ENCODE measurements at regions not wholly inside any gene's neighbourhood (a gene's known extent, or its start where the extent isn't known, plus 50 kb on each side); places are given as distances from the start of the nearest gene placed in this dataset.

DNA sequence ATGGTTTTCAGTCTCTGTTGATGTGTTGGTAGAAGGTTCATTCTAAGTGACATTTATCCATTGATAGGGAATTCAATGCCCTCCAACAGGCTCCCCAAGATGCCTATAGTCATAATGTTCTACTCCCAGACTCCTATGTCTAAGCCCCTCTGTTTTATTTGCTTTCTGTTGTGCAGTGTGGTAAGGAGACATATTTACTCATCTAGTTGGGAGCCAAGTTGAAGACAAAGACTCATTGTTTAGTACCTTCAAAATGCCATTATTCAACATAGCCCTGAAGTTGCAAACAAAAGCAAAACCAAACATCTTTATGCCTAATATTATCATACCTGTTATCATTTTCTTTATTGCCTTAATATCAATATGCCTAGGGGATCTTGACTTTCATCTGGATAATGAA is 302.1 kb downstream of the RMST start:
- Mint-ChIP-seq H3K9me3 (peaks cover 6% of the 10 kb centered on the region), H3K36me3 (ENCODE audit: low read depth) (no peaks in the 10 kb centered on the region), H3K4me1 (ENCODE audit: low read depth) (no peaks in the 10 kb centered on the region), H3K4me3 (no peak overlapping the region), H3K27ac (no peak overlapping the region), H3K27me3 (ENCODE audit: low read depth) (no peaks in the 10 kb centered on the region)
- intact Hi-C loops (cut with micrococcal nuclease): no loop called here
- CTCF ChIA-PET: no interaction called here
- DNase-seq: no peak

- Mint-ChIP-seq H3K4me1 (ENCODE audit: low read depth) (no peaks in the 10 kb centered on the region), H3K9me3 (peaks cover 1% of the 10 kb centered on the region), H3K27me3 (ENCODE audit: low read depth) (no peaks in the 10 kb centered on the region), H3K27ac (no peak overlapping the region), H3K36me3 (ENCODE audit: low read depth) (no peaks in the 10 kb centered on the region), H3K4me3 (no peak overlapping the region)
- DNase-seq: no peak
- CTCF ChIA-PET: no interaction called here
- intact Hi-C loops (cut with micrococcal nuclease): no loop called here
These were observed 304.7 kb downstream of the RMST start for GRCh38 chr12:97767347-97767746.

- CTCF ChIA-PET: no interaction called here
- Mint-ChIP-seq H3K27me3 (ENCODE audit: low read depth) (no peaks in the 10 kb centered on the region), H3K36me3 (ENCODE audit: low read depth) (no peaks in the 10 kb centered on the region), H3K4me3 (no peak overlapping the region), H3K4me1 (ENCODE audit: low read depth) (no peaks in the 10 kb centered on the region), H3K9me3 (peaks cover 5% of the 10 kb centered on the region), H3K27ac (no peak overlapping the region)
- no peak for DNase-seq
- intact Hi-C loops (cut with micrococcal nuclease): no loop called here
These were observed 315.5 kb downstream of the RMST start for GRCh38 chr12:97778111-97778510.

DNA sequence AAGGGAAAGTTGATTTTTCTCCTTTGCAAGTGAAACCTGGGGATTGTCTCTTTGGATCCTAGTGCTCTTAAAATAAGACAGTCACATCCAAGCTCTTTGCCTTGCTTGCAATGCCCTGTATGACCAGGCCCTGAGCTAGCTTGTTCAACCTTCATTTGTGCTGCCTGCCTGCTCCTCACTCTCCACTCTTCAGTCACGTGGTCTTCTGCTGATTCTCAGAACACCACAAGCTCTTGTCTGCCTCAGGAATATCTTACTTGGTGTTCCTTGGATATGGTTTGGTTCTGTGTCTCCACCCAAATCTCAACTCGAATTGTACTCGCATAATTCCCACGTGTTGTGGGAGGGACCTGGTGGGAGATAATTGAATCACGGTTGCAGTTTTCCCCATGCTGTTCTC is 318.7 kb downstream of the RMST start:
- Mint-ChIP-seq H3K27ac (peak overlapping the region; percentile 35), H3K4me3 (no peak overlapping the region), H3K27me3 (ENCODE audit: low read depth) (no peaks in the 10 kb centered on the region), H3K36me3 (ENCODE audit: low read depth) (no peaks in the 10 kb centered on the region), H3K9me3 (peaks cover 5% of the 10 kb centered on the region), H3K4me1 (ENCODE audit: low read depth) (no peaks in the 10 kb centered on the region)
- CTCF ChIA-PET: no interaction called here
- DNase-seq: no peak
- intact Hi-C loops (cut with micrococcal nuclease): no loop called here

DNA sequence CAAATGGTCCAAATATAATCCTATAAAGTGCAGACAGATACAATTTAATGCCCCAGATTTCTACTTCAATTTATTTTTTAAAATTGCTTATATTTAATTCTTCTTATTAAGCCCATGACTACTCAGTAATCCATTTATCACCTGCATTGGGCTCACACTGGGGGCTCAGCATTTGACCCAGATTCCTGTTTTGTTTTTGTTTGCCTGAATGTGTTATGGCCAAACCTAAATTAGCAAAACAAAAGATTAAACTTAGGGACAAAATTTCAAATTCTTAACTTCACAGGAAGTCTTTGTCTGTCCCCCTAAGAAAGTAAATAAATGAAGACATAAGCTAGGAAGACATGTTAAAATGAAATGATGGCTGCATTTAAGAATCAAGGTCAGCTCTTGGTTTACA is 322.3 kb downstream of the RMST start:
- intact Hi-C loops (cut with micrococcal nuclease): no loop called here
- H3K4me3 Mint-ChIP-seq: no peak overlapping the region

DNA sequence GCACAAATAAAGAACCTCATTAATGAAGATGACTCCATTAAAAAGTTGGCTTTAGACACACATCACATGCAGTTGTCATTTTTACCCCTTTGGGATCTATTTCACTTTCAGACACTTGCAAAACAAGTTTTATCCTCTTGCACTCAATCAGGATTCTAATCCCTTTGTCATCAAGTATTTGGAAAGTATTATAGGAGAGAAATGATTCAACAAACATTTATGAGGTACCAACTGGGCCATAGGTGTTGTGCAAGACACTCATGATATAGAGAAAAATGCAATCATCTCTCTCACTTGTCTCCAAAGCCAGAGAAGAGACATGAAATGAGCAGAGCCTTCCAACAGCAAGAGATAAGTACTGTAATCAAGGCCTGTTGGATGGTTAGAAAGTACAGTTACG is 327.7 kb downstream of the RMST start:
- H3K9me3 Mint-ChIP-seq: peaks cover 9% of the 10 kb centered on the region
- DNase-seq: no peak
- no peaks in the 10 kb centered on the region for H3K36me3 Mint-ChIP-seq (ENCODE audit: low read depth)
- H3K4me1 Mint-ChIP-seq (ENCODE audit: low read depth): no peaks in the 10 kb centered on the region
- CTCF ChIA-PET: no interaction called here
- H3K27me3 Mint-ChIP-seq (ENCODE audit: low read depth): no peaks in the 10 kb centered on the region
- intact Hi-C loops (cut with micrococcal nuclease): no loop called here
- no peak overlapping the region for H3K27ac Mint-ChIP-seq
- no peak overlapping the region for H3K4me3 Mint-ChIP-seq

More for the DNA sequence above, 322.3 kb downstream of the RMST start:
- no peaks in the 10 kb centered on the region for H3K36me3 Mint-ChIP-seq (ENCODE audit: low read depth)
- no peaks in the 10 kb centered on the region for H3K27me3 Mint-ChIP-seq (ENCODE audit: low read depth)
- CTCF ChIA-PET: no interaction called here
- H3K4me1 Mint-ChIP-seq (ENCODE audit: low read depth): no peaks in the 10 kb centered on the region
- no peak for DNase-seq
- no peak overlapping the region for H3K27ac Mint-ChIP-seq
- peaks cover 4% of the 10 kb centered on the region for H3K9me3 Mint-ChIP-seq

DNA sequence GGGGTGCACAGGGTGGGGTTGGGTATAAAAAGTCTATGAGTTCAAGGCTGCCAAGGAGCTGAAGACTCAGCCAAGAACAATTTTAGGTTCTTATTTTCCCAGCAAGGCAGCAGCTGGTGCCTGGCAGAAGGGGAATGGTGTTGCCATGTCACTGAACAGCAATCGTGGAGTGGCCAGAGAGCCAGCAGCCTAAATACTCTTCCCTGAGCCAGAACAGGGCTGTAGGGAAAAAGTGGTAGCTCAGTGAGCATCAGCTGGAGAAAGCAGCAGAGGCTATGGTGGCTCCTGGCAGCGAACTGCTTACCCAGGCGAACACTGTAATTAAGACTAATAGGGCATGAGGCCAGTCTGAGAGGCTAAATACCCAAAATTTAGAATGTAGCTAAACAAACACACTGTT is 334.9 kb downstream of the RMST start:
- Mint-ChIP-seq H3K27ac (no peak overlapping the region), H3K4me3 (no peak overlapping the region), H3K4me1 (ENCODE audit: low read depth) (no peaks in the 10 kb centered on the region), H3K36me3 (ENCODE audit: low read depth) (no peaks in the 10 kb centered on the region), H3K27me3 (ENCODE audit: low read depth) (no peaks in the 10 kb centered on the region), H3K9me3 (peaks cover 6% of the 10 kb centered on the region)
- DNase-seq: no peak
- CTCF ChIA-PET: no interaction called here
- intact Hi-C loops (cut with micrococcal nuclease): no loop called here

DNA sequence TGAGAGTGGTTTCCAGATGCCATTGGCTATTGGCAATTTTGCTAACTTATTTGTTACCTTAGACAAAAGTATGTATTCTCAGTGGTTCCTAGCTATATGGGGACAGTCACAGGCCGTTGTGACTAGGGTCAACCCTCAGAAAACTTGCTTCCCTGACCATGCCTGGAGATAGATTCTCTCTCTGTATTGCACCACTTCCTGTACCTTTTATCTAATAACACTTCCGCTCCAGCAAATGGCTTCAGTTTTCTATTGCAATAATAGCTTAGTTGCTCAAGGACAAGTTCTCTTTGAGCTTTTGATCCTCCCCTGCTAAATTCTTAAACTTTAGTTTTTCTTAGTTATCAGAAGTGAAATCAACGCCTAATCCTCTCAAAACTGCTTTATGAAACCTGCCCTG is 338.0 kb downstream of the RMST start:
- no peak for DNase-seq
- intact Hi-C loops (cut with micrococcal nuclease): no loop called here
- H3K4me3 Mint-ChIP-seq: no peak overlapping the region
- CTCF ChIA-PET: no interaction called here
- H3K27me3 Mint-ChIP-seq (ENCODE audit: low read depth): no peaks in the 10 kb centered on the region
- no peaks in the 10 kb centered on the region for H3K36me3 Mint-ChIP-seq (ENCODE audit: low read depth)
- no peak overlapping the region for H3K27ac Mint-ChIP-seq
- peaks cover 3% of the 10 kb centered on the region for H3K9me3 Mint-ChIP-seq
- H3K4me1 Mint-ChIP-seq (ENCODE audit: low read depth): no peaks in the 10 kb centered on the region

GRCh38 chr12:97801471-97802059 is 339.0 kb downstream of the RMST start:
- no peak overlapping the region for H3K27ac Mint-ChIP-seq
- peaks cover under 1% of the 10 kb centered on the region for H3K9me3 Mint-ChIP-seq
- intact Hi-C loops (cut with micrococcal nuclease): no loop called here
- CTCF ChIA-PET: no interaction called here
- no peaks in the 10 kb centered on the region for H3K4me1 Mint-ChIP-seq (ENCODE audit: low read depth)
- no peak for DNase-seq
- H3K27me3 Mint-ChIP-seq (ENCODE audit: low read depth): no peaks in the 10 kb centered on the region
- H3K36me3 Mint-ChIP-seq (ENCODE audit: low read depth): no peaks in the 10 kb centered on the region
- no peak overlapping the region for H3K4me3 Mint-ChIP-seq

DNA sequence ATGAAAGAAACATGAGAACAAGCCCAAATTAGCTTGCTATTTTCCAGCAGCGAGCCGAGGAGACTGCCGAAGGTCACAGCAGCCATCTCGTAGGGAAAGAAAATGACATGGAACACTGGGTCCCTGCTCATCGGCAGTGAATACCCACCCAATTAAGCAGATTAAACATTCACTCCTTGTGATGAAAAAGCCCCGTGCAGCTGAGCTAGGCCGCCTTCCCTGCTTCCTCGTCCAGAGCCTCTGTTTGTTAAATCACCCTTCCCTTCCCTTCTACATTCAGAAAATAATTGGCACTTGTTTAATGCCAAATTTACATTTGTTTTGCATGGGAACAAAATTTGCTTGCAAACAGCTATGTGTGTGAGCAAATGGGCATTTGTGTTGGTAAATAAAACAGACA is 342.5 kb downstream of the RMST start:
- intact Hi-C loops (cut with micrococcal nuclease): no loop called here
- H3K27me3 Mint-ChIP-seq (ENCODE audit: low read depth): no peaks in the 10 kb centered on the region

DNA sequence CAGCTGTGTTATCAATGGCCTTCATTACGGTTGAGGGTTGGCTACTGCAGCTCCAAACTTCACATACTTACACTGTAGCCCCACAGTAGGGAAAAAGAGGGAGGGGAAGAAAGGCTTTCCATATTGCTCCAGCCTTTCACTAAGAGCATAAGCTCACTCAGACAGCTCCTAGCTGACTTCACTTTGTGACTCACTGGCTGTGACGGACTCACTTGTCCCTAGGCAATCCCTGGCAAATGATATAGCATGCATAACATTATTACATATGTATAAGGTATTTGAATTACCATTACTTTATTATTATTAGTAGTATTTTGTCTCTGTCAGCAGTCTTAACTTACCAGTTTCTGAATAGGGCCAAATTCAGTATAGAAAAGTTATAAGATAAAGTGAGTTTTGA is 350.7 kb downstream of the RMST start:
- no peak overlapping the region for H3K4me3 Mint-ChIP-seq
- H3K27me3 Mint-ChIP-seq (ENCODE audit: low read depth): no peaks in the 10 kb centered on the region
- intact Hi-C loops (cut with micrococcal nuclease): no loop called here
- CTCF ChIA-PET: no interaction called here
- no peak overlapping the region for H3K27ac Mint-ChIP-seq
- H3K9me3 Mint-ChIP-seq: peaks cover 2% of the 10 kb centered on the region
- H3K4me1 Mint-ChIP-seq (ENCODE audit: low read depth): no peaks in the 10 kb centered on the region
- H3K36me3 Mint-ChIP-seq (ENCODE audit: low read depth): no peaks in the 10 kb centered on the region
- no peak for DNase-seq

More for the DNA sequence above, 342.5 kb downstream of the RMST start:
- peaks cover 6% of the 10 kb centered on the region for H3K9me3 Mint-ChIP-seq
- CTCF ChIA-PET: no interaction called here
- no peak overlapping the region for H3K4me3 Mint-ChIP-seq
- DNase-seq: no peak
- no peaks in the 10 kb centered on the region for H3K4me1 Mint-ChIP-seq (ENCODE audit: low read depth)
- no peak overlapping the region for H3K27ac Mint-ChIP-seq
- H3K36me3 Mint-ChIP-seq (ENCODE audit: low read depth): no peaks in the 10 kb centered on the region

DNA sequence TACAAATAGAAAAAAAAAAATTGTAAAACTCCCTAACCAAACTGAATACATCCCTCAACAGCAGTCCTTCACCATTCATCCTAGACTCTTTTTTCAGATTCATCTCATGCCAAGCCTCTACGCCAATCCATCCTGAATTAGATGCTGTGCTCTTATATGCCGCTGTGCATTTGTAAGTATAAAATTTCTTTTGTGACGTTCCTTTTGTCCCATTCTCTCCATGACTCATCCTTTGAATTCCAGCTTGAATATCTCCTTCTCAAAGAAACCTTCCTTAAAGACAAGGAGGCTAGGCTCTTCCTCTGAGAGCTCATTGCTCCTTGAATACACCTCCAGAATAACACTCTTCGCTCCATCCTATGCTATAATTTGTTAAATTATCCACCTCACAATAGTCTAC is 359.2 kb downstream of the RMST start:
- Mint-ChIP-seq H3K4me3 (no peak overlapping the region), H3K27me3 (ENCODE audit: low read depth) (peaks cover 2% of the 10 kb centered on the region), H3K36me3 (ENCODE audit: low read depth) (no peaks in the 10 kb centered on the region), H3K9me3 (no peaks in the 10 kb centered on the region), H3K27ac (no peak overlapping the region), H3K4me1 (ENCODE audit: low read depth) (no peaks in the 10 kb centered on the region)
- CTCF ChIA-PET: no interaction called here
- no peak for DNase-seq
- intact Hi-C loops (cut with micrococcal nuclease): no loop called here

DNA sequence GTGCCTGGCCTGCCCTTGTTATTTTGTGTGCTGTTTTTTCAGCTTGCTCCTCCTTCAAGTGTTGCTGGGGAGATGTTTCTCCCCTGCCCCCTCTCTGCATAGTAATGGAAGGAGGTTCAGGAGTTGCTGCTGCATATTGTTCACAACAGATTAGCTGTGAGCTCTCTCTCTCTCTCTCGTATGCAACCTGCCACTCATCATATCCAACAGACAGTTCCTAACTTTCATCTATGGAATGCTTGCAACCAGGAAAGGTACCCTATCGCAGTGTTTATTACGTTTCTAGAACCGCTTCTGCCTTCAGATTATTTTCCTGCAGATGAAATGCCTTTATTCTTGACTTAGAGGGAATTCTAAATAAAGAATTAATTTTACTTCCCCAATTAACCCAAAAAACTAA is 372.9 kb downstream of the RMST start:
- CTCF ChIA-PET: no interaction called here

DNA sequence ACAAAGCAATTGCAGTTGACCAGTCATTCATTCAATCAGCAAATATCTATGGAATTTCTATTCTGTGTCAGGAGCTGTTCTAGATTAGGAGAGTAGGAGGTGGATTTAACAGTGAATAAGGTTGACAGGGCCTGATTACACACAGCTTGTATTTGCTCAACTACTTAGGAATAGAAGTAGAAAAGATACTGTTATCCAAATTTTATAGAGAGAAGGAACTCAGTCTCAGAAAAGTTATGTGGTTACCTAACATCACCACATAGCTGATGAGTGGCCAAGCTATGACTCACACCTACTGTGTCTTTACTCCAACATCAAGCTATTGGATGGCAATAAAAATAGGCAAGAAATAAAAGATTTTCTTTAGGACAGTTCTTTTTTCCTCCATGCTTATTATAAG is 374.8 kb downstream of the RMST start:
- Mint-ChIP-seq H3K27me3 (ENCODE audit: low read depth) (no peaks in the 10 kb centered on the region), H3K4me3 (no peak overlapping the region), H3K9me3 (peaks cover 3% of the 10 kb centered on the region), H3K4me1 (ENCODE audit: low read depth) (no peaks in the 10 kb centered on the region), H3K27ac (no peak overlapping the region), H3K36me3 (ENCODE audit: low read depth) (no peaks in the 10 kb centered on the region)
- no peak for DNase-seq
- CTCF ChIA-PET: no interaction called here
- intact Hi-C loops (cut with micrococcal nuclease): no loop called here

More for the DNA sequence above, 372.9 kb downstream of the RMST start:
- H3K9me3 Mint-ChIP-seq: peaks cover 3% of the 10 kb centered on the region
- no peak overlapping the region for H3K27ac Mint-ChIP-seq
- H3K36me3 Mint-ChIP-seq (ENCODE audit: low read depth): no peaks in the 10 kb centered on the region
- H3K4me1 Mint-ChIP-seq (ENCODE audit: low read depth): no peaks in the 10 kb centered on the region
- no peaks in the 10 kb centered on the region for H3K27me3 Mint-ChIP-seq (ENCODE audit: low read depth)
- intact Hi-C loops (cut with micrococcal nuclease): no loop called here
- H3K4me3 Mint-ChIP-seq: no peak overlapping the region
- no peak for DNase-seq
